ENCODE measurements at regions not wholly inside any gene's neighbourhood (a gene's known extent, or its start where the extent isn't known, plus 50 kb on each side); places are given as distances from the start of the nearest gene placed in this dataset.

DNA sequence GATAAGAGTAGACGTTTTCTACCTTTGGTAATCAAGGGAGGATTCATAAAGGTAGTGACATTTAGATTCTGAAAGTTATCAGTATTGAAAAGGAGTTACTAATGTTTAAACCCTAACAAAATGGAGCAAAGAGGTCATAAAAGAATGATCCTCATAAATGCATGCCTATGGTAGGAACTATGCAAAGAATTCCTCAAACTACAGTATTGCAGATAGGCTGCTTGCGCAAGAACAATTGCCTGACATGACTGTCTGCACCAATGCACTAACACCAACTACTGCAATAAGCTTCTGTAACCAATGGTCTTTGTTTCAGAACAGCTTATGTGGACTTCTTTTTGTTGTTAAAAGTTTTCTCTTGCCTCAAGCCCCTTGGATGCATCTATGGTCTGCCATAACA lies 597.3 kb upstream of the ADGRL4 start:
- H3K27me3 Mint-ChIP-seq, result no peaks in the 10 kb centered on the region
- no peaks in the 10 kb centered on the region for H3K36me3 Mint-ChIP-seq (ENCODE audit: insufficient read depth)
- H3K4me1 Mint-ChIP-seq (ENCODE audit: low read depth), result peaks cover 13% of the 10 kb centered on the region
- peaks cover 6% of the 10 kb centered on the region for H3K9me3 Mint-ChIP-seq (ENCODE audit: low read depth)
- TF ChIP-seq, protein P1, sequence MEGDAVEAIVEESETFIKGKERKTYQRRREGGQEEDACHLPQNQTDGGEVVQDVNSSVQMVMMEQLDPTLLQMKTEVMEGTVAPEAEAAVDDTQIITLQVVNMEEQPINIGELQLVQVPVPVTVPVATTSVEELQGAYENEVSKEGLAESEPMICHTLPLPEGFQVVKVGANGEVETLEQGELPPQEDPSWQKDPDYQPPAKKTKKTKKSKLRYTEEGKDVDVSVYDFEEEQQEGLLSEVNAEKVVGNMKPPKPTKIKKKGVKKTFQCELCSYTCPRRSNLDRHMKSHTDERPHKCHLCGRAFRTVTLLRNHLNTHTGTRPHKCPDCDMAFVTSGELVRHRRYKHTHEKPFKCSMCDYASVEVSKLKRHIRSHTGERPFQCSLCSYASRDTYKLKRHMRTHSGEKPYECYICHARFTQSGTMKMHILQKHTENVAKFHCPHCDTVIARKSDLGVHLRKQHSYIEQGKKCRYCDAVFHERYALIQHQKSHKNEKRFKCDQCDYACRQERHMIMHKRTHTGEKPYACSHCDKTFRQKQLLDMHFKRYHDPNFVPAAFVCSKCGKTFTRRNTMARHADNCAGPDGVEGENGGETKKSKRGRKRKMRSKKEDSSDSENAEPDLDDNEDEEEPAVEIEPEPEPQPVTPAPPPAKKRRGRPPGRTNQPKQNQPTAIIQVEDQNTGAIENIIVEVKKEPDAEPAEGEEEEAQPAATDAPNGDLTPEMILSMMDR (IDR thresholded peaks at IDR 0.05; ENCODE audit: unreplicated experiment), result no peak
- no peak overlapping the region for H3K27ac Mint-ChIP-seq
- no peak for DNase-seq (ENCODE audit: low spot score, unreplicated experiment)
- H3K4me3 Mint-ChIP-seq (ENCODE audit: low read depth), result no peak overlapping the region

DNA sequence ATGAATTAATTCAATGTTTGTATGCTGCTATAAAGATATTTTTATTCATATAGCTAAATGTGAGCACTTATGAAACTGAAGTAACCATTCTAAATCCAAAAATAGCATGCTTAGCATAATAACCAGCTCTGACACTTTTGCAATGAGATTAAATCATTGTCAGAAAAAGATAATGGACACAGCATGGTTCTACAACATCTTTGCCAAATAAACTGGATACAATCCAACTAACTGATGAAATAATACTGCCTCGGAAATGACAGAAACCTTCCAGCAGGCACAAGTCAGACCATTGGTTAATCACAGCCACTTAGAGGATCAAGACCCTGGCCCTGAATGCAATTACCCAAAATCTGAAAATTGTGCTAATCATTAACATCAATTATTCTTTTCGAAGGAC lies 592.7 kb upstream of the ADGRL4 start:
- Mint-ChIP-seq H3K27me3 (no peaks in the 10 kb centered on the region), H3K36me3 (ENCODE audit: insufficient read depth) (no peaks in the 10 kb centered on the region), H3K4me3 (ENCODE audit: low read depth) (no peak overlapping the region), H3K4me1 (ENCODE audit: low read depth) (peaks cover 8% of the 10 kb centered on the region), H3K9me3 (ENCODE audit: low read depth) (peaks cover 6% of the 10 kb centered on the region), H3K27ac (no peak overlapping the region)
- TF ChIP-seq, protein P1 (IDR thresholded peaks at IDR 0.05; ENCODE audit: unreplicated experiment), result no peak
- DNase-seq (ENCODE audit: low spot score, unreplicated experiment), result no peak

DNA sequence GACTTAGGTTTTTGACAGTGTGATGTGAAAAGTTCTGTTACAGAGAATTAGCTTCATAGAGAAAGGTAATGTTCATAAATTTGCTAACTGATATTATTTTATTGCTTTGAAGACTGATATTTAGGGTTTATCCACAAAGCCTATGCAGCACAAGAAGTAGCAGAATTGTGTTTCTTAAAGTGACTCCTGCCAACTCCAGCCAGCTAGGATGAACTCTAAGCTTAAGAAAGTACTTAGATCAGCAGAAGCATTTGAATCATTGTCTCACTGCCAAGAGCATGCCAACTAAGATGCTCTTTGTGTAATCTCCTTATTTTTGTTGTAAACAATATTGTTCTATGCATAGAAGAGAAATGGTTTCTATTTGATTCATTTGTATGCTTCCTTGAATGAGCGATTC lies 589.4 kb upstream of the ADGRL4 start:
- Mint-ChIP-seq H3K4me3 (ENCODE audit: low read depth) (no peak overlapping the region), H3K27me3 (no peaks in the 10 kb centered on the region), H3K4me1 (ENCODE audit: low read depth) (no peaks in the 10 kb centered on the region), H3K27ac (no peak overlapping the region), H3K36me3 (ENCODE audit: insufficient read depth) (no peaks in the 10 kb centered on the region), H3K9me3 (ENCODE audit: low read depth) (peaks cover 9% of the 10 kb centered on the region)
- no peak for DNase-seq (ENCODE audit: low spot score, unreplicated experiment)
- TF ChIP-seq, protein P1 (IDR thresholded peaks at IDR 0.05; ENCODE audit: unreplicated experiment), result no peak

DNA sequence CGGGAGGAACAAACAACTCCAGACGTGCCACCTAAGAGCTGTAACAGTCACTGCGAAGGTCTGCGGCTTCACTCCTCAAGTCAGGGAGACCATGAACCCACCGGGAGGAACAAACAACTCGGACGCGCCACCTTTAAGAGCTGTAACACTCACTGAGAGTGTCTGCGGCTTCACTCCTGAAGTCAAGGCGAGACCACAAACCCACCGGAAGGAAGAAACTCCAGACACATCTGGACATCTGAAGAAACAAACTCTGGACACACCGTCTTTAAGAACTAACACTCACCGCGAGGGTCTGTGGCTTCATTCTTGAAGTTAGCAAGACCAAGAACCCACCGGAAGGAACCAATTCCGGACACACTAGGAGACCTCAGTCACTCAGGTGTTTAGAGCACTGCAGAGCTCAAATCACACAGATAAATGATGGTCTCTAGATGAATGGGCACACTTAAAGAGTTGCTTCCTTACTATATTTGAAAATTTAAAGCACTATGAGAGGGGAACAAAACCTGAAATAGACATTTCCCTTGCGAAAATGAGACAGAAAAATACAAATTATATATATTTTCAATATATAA lies 587.7 kb upstream of the ADGRL4 start:
- Mint-ChIP-seq H3K4me3 (ENCODE audit: low read depth) (no peak overlapping the region), H3K27me3 (no peaks in the 10 kb centered on the region), H3K27ac (no peak overlapping the region), H3K4me1 (ENCODE audit: low read depth) (no peaks in the 10 kb centered on the region), H3K36me3 (ENCODE audit: insufficient read depth) (no peaks in the 10 kb centered on the region), H3K9me3 (ENCODE audit: low read depth) (peaks cover 6% of the 10 kb centered on the region)
- DNase-seq (ENCODE audit: low spot score, unreplicated experiment), result no peak
- TF ChIP-seq, protein P1 (IDR thresholded peaks at IDR 0.05; ENCODE audit: unreplicated experiment), result no peak

DNA sequence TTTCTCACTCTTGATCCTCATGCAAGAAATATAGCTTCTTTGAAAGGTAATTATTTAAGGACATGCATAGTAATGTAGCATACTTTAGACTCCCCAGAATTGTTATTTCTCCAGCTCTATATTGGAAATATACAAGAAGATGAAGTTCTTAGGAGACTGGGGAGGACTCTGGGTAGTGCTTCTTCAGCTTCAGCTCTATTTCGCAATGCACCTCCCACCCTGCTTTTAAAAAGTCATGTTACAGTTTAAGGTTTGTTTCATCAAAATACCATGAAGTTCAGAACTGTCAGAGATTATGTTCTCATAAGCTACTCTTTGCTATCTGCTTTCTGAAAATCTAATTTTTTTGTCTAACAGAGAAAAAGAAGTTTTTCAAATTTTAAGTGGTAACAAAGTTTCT lies 586.2 kb upstream of the ADGRL4 start:
- Mint-ChIP-seq H3K27ac (no peak overlapping the region), H3K4me1 (ENCODE audit: low read depth) (no peaks in the 10 kb centered on the region), H3K27me3 (no peaks in the 10 kb centered on the region), H3K4me3 (ENCODE audit: low read depth) (no peak overlapping the region), H3K9me3 (ENCODE audit: low read depth) (peaks cover 6% of the 10 kb centered on the region), H3K36me3 (ENCODE audit: insufficient read depth) (no peaks in the 10 kb centered on the region)
- TF ChIP-seq, protein P1 (IDR thresholded peaks at IDR 0.05; ENCODE audit: unreplicated experiment), result no peak
- no peak for DNase-seq (ENCODE audit: low spot score, unreplicated experiment)
